COR-L47 (cell line): ENCODE measurements at regions not wholly inside any gene's neighbourhood (a gene's known extent, or its start where the extent isn't known, plus 50 kb on each side); places are given as distances from the start of the nearest gene placed in this dataset.

Source experiments
- DNase-seq: peaks from one replicate; lab custom pipeline; 2025; lab: John Stamatoyannopoulos, UW

DNA sequence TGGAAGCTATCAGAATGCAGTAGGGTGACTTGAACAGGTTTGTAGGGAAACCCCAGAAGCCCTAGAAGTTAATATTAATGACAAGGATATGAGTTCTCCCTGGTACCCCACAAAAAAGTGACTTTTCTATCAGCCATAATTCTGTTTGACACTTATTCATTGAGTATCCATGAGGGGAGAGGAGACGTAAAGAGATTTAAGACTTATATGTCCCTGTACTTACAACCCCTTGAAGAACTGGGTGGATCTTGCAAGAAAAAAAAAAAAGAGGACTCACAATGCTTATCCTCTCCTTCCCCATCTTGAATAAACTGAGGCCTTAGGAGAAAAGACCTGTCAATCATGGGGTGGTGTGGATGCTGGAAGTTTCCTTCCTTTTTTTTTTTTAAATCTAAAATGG is 203.5 kb downstream of the CBLN1 start:
- DNase-seq, result no peak

DNA sequence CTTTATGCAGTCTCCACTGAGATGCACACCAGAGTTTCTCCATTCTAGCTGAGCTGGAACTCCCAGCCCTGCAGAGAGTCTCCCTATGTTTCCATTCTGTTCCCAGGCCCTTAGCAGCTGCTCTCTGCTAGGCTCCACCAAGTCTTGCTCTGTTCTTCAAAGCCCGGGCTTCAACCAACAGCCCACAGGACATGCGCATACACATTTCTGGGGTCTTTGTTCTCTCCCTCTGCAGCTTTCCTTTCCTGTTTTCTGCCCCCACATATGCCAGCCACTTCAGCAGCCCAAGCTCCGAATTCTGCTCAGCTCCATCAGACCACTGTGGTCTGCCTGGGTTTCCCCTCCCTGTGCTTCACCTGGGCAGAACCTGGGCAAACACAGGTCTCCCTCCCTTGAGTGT is 205.9 kb downstream of the CBLN1 start:
- DNase-seq, result no peak

GRCh38 chr16:49068224-49068623 is 213.4 kb downstream of the CBLN1 start:
- no peak for DNase-seq

DNA sequence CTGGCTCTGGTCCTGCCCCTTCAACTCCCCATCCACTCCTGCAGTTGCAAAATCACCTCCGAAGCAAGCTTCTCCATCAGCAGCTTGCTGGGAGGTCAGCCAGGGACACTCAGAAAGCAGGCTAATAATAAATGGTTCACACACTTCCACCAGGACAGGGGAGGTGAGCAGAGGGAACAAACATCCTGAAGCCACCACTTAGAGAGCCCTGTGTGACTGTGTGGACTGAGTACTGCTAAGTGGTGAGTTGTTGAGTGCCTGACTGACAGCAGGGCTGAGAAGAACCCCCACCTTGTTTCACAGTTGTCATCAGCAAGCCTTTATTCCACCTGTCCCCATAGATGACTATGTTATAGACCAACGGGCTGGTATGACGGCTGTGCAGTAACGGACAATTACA is 213.9 kb downstream of the CBLN1 start:
- no peak for DNase-seq

DNA sequence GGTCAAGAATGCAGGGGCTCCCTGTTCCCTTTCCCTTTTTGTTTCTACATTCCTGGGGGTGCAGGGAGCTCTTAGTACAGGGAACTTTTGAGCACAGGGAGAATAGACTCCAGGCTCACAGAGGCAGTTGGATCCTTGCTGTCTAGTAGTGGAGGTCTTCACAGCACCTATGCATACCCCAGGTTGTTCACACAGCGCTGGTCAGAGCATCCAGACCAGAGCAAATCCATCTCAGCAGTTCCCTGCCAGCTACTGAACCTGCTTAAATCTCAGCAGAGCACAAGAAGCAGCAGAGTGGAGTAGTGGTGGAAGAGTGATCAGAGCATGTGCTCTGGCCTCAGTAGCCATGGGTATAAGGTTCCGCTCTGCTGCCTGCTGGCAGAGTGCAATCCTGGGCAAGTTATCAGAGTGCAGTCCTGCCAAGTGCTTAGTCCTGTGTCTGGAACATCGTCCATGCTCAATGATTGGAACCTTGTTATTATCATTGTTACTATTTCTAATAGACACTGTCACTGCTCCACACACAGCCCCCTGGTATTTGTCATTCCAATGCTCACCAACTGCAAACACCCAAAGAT is 220.4 kb downstream of the CBLN1 start:
- DNase-seq, result no peak

DNA sequence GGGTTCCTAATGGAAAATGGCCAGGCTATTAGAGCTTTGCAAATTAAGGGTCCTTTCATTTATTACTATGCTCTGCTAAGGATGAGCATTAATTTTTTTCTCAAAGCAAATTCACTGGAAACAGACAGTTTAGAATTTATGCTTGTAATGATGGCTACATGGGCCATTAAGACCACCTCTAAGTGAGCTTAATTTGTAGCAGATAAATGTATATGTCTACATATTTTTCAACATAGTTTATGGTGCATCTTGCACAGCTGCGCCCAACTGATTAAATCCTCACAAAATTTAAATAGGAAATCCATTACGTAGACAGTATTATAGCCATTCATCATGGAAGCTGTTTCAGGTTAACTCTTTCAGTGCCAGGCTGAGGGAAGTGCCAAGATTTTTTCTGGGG is 220.9 kb downstream of the CBLN1 start:
- DNase-seq, result no peak

DNA sequence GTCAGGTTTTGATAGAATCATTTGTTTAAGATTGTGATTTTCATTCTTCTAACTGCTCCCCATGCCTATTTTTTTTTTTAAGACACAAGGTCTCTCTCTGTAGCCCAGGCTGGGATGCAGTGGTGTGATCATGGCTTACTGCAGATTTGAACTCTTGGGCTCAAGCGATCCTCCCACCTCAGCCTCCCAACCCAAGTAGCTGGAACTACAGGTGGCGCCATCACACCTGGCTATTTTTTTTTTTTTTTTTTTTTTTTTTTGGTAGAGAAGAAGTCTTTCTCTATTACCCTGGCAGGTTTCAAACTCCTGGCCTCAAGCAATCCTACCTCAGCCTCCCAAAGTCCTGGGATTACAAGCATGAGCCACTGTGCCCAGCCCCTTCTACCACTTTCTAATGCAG is 223.3 kb downstream of the CBLN1 start:
- DNase-seq, result no peak

DNA sequence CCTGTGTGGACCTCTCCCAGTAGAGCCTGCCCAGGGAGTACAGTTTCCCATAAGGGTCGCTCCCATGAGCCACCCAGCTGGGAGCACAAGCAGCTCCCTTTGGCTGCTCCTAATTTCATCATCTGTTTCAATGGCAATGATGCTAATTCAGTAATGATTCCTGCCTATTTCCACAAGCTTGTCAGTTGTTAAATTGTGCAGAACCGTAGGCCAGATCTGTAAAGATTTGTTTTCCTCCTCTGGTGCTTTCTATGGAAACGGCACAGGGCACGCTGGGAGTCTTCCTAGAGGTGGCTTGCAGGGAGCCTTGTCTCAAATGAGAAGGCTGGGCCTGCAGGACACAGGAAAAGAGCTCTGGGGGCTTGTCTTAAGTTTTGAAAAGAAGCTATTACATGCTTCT is 223.7 kb downstream of the CBLN1 start:
- DNase-seq, result no peak

DNA sequence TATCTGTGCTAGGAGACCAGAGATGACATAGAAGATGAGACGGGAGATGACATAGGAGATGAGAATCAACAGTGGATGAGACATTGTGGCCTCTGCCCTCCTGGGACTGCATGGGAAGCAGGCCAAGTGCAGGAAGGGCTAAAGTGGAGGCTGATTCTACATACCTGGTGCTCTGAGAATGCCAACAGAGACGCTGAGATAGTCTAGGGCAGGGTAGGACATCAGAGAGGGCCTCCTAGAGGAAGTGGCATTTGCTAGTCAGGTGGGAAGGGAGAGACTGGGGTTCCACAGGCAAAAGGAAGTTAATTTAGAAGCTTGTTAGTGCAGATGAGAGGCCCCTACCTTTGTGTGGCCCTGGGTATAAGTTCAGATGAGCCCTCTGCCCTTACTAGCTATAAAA is 224.2 kb downstream of the CBLN1 start:
- no peak for DNase-seq

GRCh38 chr16:49056546-49056945 is 225.1 kb downstream of the CBLN1 start:
- DNase-seq, result no peak

GRCh38 chr16:49055824-49056545 is 225.7 kb downstream of the CBLN1 start:
- no peak for DNase-seq

DNA sequence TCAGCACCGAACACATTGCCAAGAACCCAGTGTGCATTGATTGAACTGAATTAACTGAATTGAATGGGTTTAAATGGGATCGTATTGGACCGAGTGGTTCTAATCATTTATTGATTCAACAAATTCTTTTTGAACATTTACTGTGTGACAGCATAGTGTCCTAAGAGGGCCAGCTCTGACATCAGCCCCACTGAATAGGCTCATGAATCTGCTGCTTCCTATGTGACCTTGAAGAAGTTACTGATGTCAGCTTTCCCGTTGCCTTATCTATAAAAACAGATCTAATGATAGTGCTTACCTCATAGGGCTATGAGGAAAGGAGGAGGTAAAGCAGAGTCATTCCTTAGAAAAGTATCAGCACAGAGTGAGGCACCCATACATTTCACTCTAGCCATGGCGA is 226.3 kb downstream of the CBLN1 start:
- DNase-seq, result no peak

- no peak for DNase-seq
These were observed 227.0 kb downstream of the CBLN1 start for GRCh38 chr16:49054606-49055005.

DNA sequence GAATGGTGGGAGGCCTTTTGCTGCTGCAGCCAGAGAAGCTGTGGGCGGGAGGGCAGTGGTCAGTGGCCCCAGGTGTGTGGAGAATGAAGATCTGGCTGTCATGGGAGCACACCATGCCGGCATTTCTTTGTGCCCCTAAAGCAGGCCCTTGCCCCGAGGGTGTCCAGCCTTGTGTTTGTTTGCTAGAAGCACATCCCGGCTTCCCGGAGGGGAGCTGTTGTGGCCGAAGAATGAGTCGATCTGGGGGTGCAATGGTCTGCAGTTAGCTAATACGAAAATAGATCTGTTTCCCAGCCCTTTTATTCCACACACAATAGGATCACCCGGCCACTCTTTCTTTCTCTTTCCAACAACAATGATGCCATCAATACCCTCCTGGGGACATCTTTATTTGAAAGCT is 228.8 kb downstream of the CBLN1 start:
- DNase-seq, result no peak

DNA sequence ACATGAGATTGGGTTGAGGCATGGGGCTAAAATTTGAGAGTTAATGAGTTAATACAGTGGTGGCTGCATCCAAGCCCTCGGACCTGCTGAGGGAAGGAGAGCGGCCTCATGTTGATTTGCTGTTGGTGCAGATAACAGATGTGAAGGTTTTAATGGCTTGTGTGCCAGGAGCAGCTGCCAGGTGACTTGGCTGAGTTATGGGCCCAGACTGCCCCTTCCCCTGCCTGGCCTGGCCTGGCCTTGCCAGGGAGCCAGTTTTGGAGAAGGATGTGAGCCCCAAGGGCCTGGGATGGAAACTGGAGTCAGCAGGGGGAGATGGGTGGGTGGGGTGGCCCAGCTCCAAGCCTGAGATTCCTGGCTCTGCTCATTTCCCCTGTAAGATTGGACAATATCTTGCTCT is 230.1 kb downstream of the CBLN1 start:
- DNase-seq, result no peak

GRCh38 chr16:49050607-49051006 is 231.0 kb downstream of the CBLN1 start:
- no peak for DNase-seq

GRCh38 chr16:49049644-49050043 is 232.0 kb downstream of the CBLN1 start:
- DNase-seq, result no peak

- DNase-seq, result no peak
These were observed 232.4 kb downstream of the CBLN1 start for GRCh38 chr16:49049191-49049590.

- no peak for DNase-seq
These were observed 233.1 kb downstream of the CBLN1 start for GRCh38 chr16:49048557-49048956.

GRCh38 chr16:49036126-49036525 is 245.5 kb downstream of the CBLN1 start:
- no peak for DNase-seq

GRCh38 chr16:49027420-49027819 is 254.2 kb downstream of the CBLN1 start:
- no peak for DNase-seq

- DNase-seq, result peak; percentile 68
These were observed 255.0 kb downstream of the CBLN1 start for GRCh38 chr16:49026566-49027181.

DNA sequence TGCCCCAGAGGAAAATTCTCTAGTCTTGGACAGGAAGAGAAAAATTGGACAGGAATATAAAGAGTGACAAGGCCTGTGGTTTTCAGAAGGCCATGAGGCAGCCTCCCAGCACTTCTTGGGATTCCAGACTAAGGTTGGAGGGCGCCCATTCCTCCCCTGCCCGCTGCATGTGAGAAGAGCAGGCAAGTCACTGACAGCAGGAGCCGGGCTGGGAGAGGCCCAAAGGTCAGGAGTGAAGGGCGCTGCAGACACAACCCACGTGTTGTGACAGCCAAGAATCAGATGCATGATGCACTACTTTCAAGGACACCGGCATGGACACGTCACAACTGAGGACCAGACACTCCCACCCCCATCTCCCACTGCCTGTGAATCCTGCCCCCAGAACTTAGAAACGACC is 256.7 kb downstream of the CBLN1 start:
- no peak for DNase-seq

DNA sequence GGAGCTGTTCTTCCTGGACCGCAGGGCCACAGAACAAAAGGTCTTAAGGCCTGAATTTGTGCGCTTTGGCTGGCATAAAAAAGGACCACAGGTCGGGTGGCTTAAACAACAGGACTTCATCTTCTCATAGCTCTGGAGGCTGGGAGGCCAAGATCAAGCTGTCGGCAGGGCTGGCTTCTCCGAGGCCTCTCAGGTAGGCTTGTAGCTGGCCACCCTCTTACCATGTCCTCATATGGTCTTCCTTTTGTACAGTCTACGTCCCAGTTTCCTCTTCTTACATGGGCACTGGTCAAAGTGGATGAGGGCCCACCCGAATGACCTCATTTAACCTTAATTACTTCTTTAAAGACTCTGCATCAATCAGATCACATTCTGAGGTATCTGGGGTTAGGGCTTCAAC is 257.6 kb downstream of the CBLN1 start:
- no peak for DNase-seq
